Type B pancreatic cell (in vitro differentiated cells): ENCODE measurements at regions not wholly inside any gene's neighbourhood (a gene's known extent, or its start where the extent isn't known, plus 50 kb on each side); places are given as distances from the start of the nearest gene placed in this dataset.

Source experiments
- DNase-seq: peaks from one replicate; pipeline ENCODE4 v3.0.0; 2021; ENCODE audit warnings: mixed read lengths; ENCODE audit not compliant: unreplicated experiment; ENCODE audit errors: extremely low spot score
- H3K27ac Mint-ChIP-seq: 2 replicates; pipeline ENCODE4 v1.8.0; 2021; ENCODE audit warnings: mild to moderate bottlenecking, mixed read lengths
- H3K27me3 Mint-ChIP-seq: 2 replicates; pipeline ENCODE4 v1.8.0; 2021; ENCODE audit warnings: mixed read lengths
- H3K36me3 Mint-ChIP-seq: 2 replicates; pipeline ENCODE4 v1.8.0; 2021; ENCODE audit warnings: mixed read lengths
- H3K4me1 Mint-ChIP-seq: one replicate; pipeline ENCODE4 v1.8.0; 2021; ENCODE audit warnings: mixed read lengths; ENCODE audit not compliant: unreplicated experiment
- H3K4me3 Mint-ChIP-seq: 2 replicates; pipeline ENCODE4 v1.8.0; 2021; ENCODE audit warnings: mild to moderate bottlenecking, mixed read lengths
- H3K9me3 Mint-ChIP-seq: 2 replicates; pipeline ENCODE4 v1.8.0; 2021; ENCODE audit warnings: mixed read lengths
- CTCF ChIP-seq: fragments of 200-600 bp; sonication (generic); conservative IDR thresholded peaks from 2 replicates; pipeline ENCODE4 v1.5.0; 2021; ENCODE audit warnings: antibody characterized with exemption, mild to moderate bottlenecking

- no peak overlapping the region for H3K27ac Mint-ChIP-seq
- H3K36me3 Mint-ChIP-seq: no peaks in the 10 kb centered on the region
- no peak overlapping the region for H3K4me3 Mint-ChIP-seq
- H3K9me3 Mint-ChIP-seq: no peaks in the 10 kb centered on the region
- no peak for TF ChIP-seq CTCF
- H3K4me1 Mint-ChIP-seq: no peaks in the 10 kb centered on the region
- no peaks in the 10 kb centered on the region for H3K27me3 Mint-ChIP-seq
- DNase-seq: no peak
Measured at GRCh38 chr6:85996034-85996375, 353.3 kb upstream of the SYNCRIP start.

- H3K27me3 Mint-ChIP-seq: no peaks in the 10 kb centered on the region
- no peak overlapping the region for H3K27ac Mint-ChIP-seq
- H3K4me1 Mint-ChIP-seq: no peaks in the 10 kb centered on the region
- H3K36me3 Mint-ChIP-seq: no peaks in the 10 kb centered on the region
- no peak for DNase-seq
- no peak for TF ChIP-seq CTCF
- no peaks in the 10 kb centered on the region for H3K9me3 Mint-ChIP-seq
- H3K4me3 Mint-ChIP-seq: no peak overlapping the region
Measured at GRCh38 chr6:85995339-85996033, 352.8 kb upstream of the SYNCRIP start.

GRCh38 chr6:85986681-85987080 is 344.0 kb upstream of the SYNCRIP start:
- no peak overlapping the region for H3K27ac Mint-ChIP-seq
- H3K27me3 Mint-ChIP-seq: no peaks in the 10 kb centered on the region
- no peaks in the 10 kb centered on the region for H3K36me3 Mint-ChIP-seq
- H3K4me1 Mint-ChIP-seq: no peaks in the 10 kb centered on the region
- H3K9me3 Mint-ChIP-seq: peaks cover 12% of the 10 kb centered on the region
- no peak overlapping the region for H3K4me3 Mint-ChIP-seq
- DNase-seq: no peak
- TF ChIP-seq CTCF: no peak

- peaks cover 12% of the 10 kb centered on the region for H3K9me3 Mint-ChIP-seq
- no peak overlapping the region for H3K27ac Mint-ChIP-seq
- no peaks in the 10 kb centered on the region for H3K36me3 Mint-ChIP-seq
- no peak for TF ChIP-seq CTCF
- no peaks in the 10 kb centered on the region for H3K4me1 Mint-ChIP-seq
- no peak overlapping the region for H3K4me3 Mint-ChIP-seq
- H3K27me3 Mint-ChIP-seq: no peaks in the 10 kb centered on the region
- no peak for DNase-seq
Measured at GRCh38 chr6:85983032-85983659, 340.5 kb upstream of the SYNCRIP start.

- no peak for DNase-seq
- H3K9me3 Mint-ChIP-seq: no peaks in the 10 kb centered on the region
- H3K27me3 Mint-ChIP-seq: no peaks in the 10 kb centered on the region
- no peaks in the 10 kb centered on the region for H3K36me3 Mint-ChIP-seq
- no peaks in the 10 kb centered on the region for H3K4me1 Mint-ChIP-seq
- no peak for TF ChIP-seq CTCF
- no peak overlapping the region for H3K27ac Mint-ChIP-seq
- H3K4me3 Mint-ChIP-seq: no peak overlapping the region
Measured at GRCh38 chr6:85977661-85978060, 335.0 kb upstream of the SYNCRIP start.
